Esophagus muscularis mucosa (tissue), 4 donors: ENCODE measurements at regions not wholly inside any gene's neighbourhood (a gene's known extent, or its start where the extent isn't known, plus 50 kb on each side); places are given as distances from the start of the nearest gene placed in this dataset.
"Not testable (repeated sequence)": the region's sequence is repeated elsewhere in the genome, so short reads cannot be mapped to it uniquely, and the experiment has no call there.

Experiments
- DNase-seq: peaks from one replicate; pipeline ENCODE4 v3.0.0-alpha.2; 2017; ENCODE audit errors: extremely low spot score
- H3K27ac ChIP-seq, 4 donors: fragments of 200-600 bp; sonication (generic); replicated peaks in 1 of 4; 1 replicate in 3 of 4; 2 replicates in 1 of 4; pipeline ENCODE4 v1.5.1; 2016 to 2019; ENCODE audit warnings: mild to moderate bottlenecking in 1 of 4
- H3K27me3 ChIP-seq, 4 donors: fragments of 200-600 bp; sonication (generic); one replicate each; pipeline versions ENCODE4 v1.5.1 to v1.6.0; 2016 to 2019
- H3K36me3 ChIP-seq, 4 donors: fragments of 200-600 bp; sonication (generic); one replicate each; pipeline ENCODE4 v1.5.1; 2016 to 2019
- H3K4me1 ChIP-seq, 4 donors: fragments of 200-600 bp; sonication (generic); one replicate each; pipeline ENCODE4 v1.5.1; 2016 to 2019
- H3K4me3 ChIP-seq, 4 donors: fragments of 200-600 bp; sonication (generic); 1 replicate in 2 of 4; 2 replicates in 2 of 4; pipeline ENCODE4 v1.5.1; 2016 to 2019; ENCODE audit warnings: mild to moderate bottlenecking in 4 of 4, moderate library complexity in 1 of 4
- H3K9me3 ChIP-seq, 4 donors: fragments of 200-600 bp; sonication (generic); 1 replicate in 3 of 4; 2 replicates in 1 of 4; pipeline ENCODE4 v1.5.1; 2016 to 2019
- CTCF ChIP-seq, 3 experiments: fragments of 200-600 bp in 2 of 3; fragments of 450-650 bp in 1 of 3; sonication (generic) in 2 of 3; IDR thresholded peaks; one replicate each; pipeline ENCODE4 v1.5.1; 2017 to 2019; ENCODE audit warnings: antibody characterized with exemption in 3 of 3, mild to moderate bottlenecking in 2 of 3, moderate library complexity in 1 of 3
- EP300 ChIP-seq: sonication (generic); formaldehyde crosslinking; IDR thresholded peaks from one replicate; pipeline ENCODE4 v1.6.1; 2017; ENCODE audit warnings: antibody characterized with exemption
- POLR2A ChIP-seq: fragments of 450-650 bp; IDR thresholded peaks from one replicate; pipeline ENCODE4 v1.6.1; 2017; ENCODE audit warnings: antibody characterized with exemption, moderate library complexity, mild to moderate bottlenecking, low read depth
- POLR2AphosphoS5 ChIP-seq, 2 donors: sonication (generic); formaldehyde crosslinking; IDR thresholded peaks; one replicate each; pipeline ENCODE4 v1.6.1; 2017; ENCODE audit warnings: antibody characterized with exemption in 2 of 2
- WGBS: methylation state at CpG from one replicate; pipeline ENCODE4 v1.1.5; 2018; 5-methylcytosine and 5-hydroxymethylcytosine counted together
- intact Hi-C: fragments of 100-400 bp; cut with DNase I; formaldehyde crosslinking; loops from one replicate; pipeline ENCODE4 v1.15.1; 2023

- Histone ChIP-seq H3K27ac (no peak overlapping the region), H3K27me3 (no peaks in the 10 kb centered on the region), H3K4me3 (no peak overlapping the region), H3K9me3 (peaks cover 0 to 9% (median 2%) of the 10 kb centered on the region in 4 donors), H3K36me3 (no peaks in the 10 kb centered on the region), H3K4me1 (no peaks in the 10 kb centered on the region)
- DNase-seq: no peak
- intact Hi-C loops: no loop called here
- WGBS: 89% methylated on average over 6 of the region's 8 CpGs
- TF ChIP-seq EP300 (no peak), POLR2AphosphoS5 (IDR thresholded peaks at IDR 0.05) (no peak), CTCF (IDR thresholded peaks at IDR 0.05) (no peak), POLR2A (no peak)
Measured at GRCh38 chr12:84033162-84033561, 879.4 kb downstream of the SLC6A15 start.

GRCh38 chr12:84018556-84019179, 893.9 kb downstream of the SLC6A15 start:
- H3K4me1 ChIP-seq, DNase-seq, H3K36me3 ChIP-seq, H3K27me3 ChIP-seq, H3K27ac ChIP-seq, H3K9me3 ChIP-seq, intact Hi-C loops, H3K4me3 ChIP-seq: not testable (repeated sequence)
- WGBS: 81% methylated on average over 6 of the region's 6 CpGs

- no peaks in the 10 kb centered on the region for H3K4me1 ChIP-seq
- H3K4me3 ChIP-seq: no peak overlapping the region
- H3K9me3 ChIP-seq: peaks cover 0 to 10% (median 0%) of the 10 kb centered on the region in 4 donors
- DNase-seq: no peak
- no peak overlapping the region for H3K27ac ChIP-seq
- H3K36me3 ChIP-seq: no peaks in the 10 kb centered on the region
- TF ChIP-seq EP300 (no peak), POLR2A (no peak), CTCF (IDR thresholded peaks at IDR 0.05) (no peak)
- intact Hi-C loops: no loop called here
- H3K27me3 ChIP-seq: no peaks in the 10 kb centered on the region
Measured at GRCh38 chr12:84016956-84017355, 895.6 kb downstream of the SLC6A15 start.

- no peaks in the 10 kb centered on the region for H3K36me3 ChIP-seq
Measured at GRCh38 chr12:83997423-83997822, 915.2 kb downstream of the SLC6A15 start.

GRCh38 chr12:83996671-83997070, 915.9 kb downstream of the SLC6A15 start:
- H3K27ac ChIP-seq: no peak overlapping the region
- 86% methylated on average over 1 of the region's 1 CpG for WGBS
- no peak for TF ChIP-seq POLR2AphosphoS5 (IDR thresholded peaks at IDR 0.05)
- no peak for TF ChIP-seq POLR2A
- no peak for TF ChIP-seq EP300
- TF ChIP-seq CTCF (IDR thresholded peaks at IDR 0.05): no peak
- no peaks in the 10 kb centered on the region for H3K27me3 ChIP-seq
- H3K4me1 ChIP-seq: no peaks in the 10 kb centered on the region
- H3K36me3 ChIP-seq: no peaks in the 10 kb centered on the region
- intact Hi-C loops: no loop called here
- H3K9me3 ChIP-seq: peaks cover 0 to 8% (median 0%) of the 10 kb centered on the region in 4 donors
- no peak for DNase-seq
- H3K4me3 ChIP-seq: no peak overlapping the region

More at GRCh38 chr12:83997423-83997822, 915.2 kb downstream of the SLC6A15 start:
- peaks cover 0 to 8% (median 0%) of the 10 kb centered on the region in 4 donors for H3K9me3 ChIP-seq
- no peaks in the 10 kb centered on the region for H3K4me1 ChIP-seq
- DNase-seq: no peak
- no peak overlapping the region for H3K27ac ChIP-seq
- TF ChIP-seq POLR2A (no peak), EP300 (no peak), POLR2AphosphoS5 (IDR thresholded peaks at IDR 0.05) (no peak), CTCF (IDR thresholded peaks at IDR 0.05) (no peak)
- intact Hi-C loops: no loop called here
- H3K27me3 ChIP-seq: no peaks in the 10 kb centered on the region
- no peak overlapping the region for H3K4me3 ChIP-seq
